NCI-H510A treated with DMSO at 0.1 percent for 48 hours (cell line): ENCODE measurements at regions not wholly inside any gene's neighbourhood (a gene's known extent, or its start where the extent isn't known, plus 50 kb on each side); places are given as distances from the start of the nearest gene placed in this dataset.
"Not testable (repeated sequence)": the region's sequence is repeated elsewhere in the genome, so short reads cannot be mapped to it uniquely, and the experiment has no call there.

Source experiments
- DNase-seq: peaks from one replicate; lab custom pipeline; 2025; lab: John Stamatoyannopoulos, UW

DNA sequence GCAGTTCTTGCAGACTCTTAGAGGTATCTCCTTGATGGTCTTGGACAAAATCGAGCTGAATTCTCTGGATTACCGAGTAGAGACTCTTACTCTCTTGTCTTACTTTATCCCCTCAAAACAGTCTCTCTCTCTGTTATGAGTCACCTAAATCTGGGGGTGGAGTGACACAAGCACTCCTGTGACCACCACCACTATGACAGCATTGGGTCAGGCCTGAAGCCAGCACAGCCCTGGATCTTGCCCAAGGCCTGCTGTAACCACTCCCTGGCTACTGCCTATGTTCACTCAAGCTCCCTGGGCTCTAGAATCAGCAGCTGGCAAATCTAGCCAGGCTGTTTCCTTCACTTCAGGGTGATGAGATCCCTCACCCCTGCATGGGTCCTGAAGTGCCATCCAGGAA lies 662.5 kb downstream of the LUZP2 start:
- no peak for DNase-seq

- DNase-seq = no peak
These were observed 666.6 kb downstream of the LUZP2 start for GRCh38 chr11:25163421-25163820.

GRCh38 chr11:25180187-25180586 lies 683.3 kb downstream of the LUZP2 start:
- DNase-seq = no peak

DNA sequence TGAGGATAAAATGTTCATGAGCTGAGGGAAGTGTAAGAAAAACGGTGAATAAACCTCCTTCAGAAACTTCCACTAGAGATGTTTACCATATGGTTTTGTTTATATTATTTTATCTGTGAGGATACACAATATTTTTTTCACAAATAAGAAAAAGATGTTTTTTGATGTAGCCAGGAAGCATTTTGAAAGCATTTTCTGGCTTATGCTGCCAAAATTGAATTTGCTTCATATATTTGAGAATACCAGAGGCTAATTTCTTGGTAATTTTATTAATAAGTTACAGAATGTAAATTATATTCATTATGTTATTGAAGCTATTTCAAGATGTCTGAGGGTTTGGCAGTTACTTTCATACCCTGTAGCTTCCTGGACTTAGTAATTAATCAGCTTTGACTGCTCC lies 686.6 kb downstream of the LUZP2 start:
- no peak for DNase-seq

DNA sequence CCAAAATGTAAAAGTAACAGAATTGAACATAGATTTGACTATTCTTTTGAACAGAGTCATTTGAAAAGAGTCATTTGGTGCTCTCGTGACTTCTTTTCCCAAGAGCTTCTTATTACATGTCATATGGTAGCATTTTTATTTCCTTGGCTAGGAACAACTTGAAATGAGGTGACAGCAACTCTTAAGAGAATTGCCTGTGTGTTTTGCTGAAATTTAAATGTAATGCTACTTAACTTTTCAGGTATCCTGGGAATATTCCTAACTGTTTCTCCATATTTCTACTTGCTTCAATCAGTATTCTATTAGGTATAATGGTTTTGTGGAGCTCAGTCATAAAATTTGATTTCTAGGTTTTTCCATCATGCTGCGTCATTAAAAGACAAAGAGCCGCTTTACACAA lies 700.7 kb downstream of the LUZP2 start:
- no peak for DNase-seq

GRCh38 chr11:25198704-25199103 lies 701.9 kb downstream of the LUZP2 start:
- DNase-seq = no peak

- no peak for DNase-seq
These were observed 704.1 kb downstream of the LUZP2 start for GRCh38 chr11:25200925-25201324.

GRCh38 chr11:25206762-25207161 lies 709.9 kb downstream of the LUZP2 start:
- DNase-seq = no peak

GRCh38 chr11:25211635-25212254 lies 714.9 kb downstream of the LUZP2 start:
- DNase-seq = no peak

DNA sequence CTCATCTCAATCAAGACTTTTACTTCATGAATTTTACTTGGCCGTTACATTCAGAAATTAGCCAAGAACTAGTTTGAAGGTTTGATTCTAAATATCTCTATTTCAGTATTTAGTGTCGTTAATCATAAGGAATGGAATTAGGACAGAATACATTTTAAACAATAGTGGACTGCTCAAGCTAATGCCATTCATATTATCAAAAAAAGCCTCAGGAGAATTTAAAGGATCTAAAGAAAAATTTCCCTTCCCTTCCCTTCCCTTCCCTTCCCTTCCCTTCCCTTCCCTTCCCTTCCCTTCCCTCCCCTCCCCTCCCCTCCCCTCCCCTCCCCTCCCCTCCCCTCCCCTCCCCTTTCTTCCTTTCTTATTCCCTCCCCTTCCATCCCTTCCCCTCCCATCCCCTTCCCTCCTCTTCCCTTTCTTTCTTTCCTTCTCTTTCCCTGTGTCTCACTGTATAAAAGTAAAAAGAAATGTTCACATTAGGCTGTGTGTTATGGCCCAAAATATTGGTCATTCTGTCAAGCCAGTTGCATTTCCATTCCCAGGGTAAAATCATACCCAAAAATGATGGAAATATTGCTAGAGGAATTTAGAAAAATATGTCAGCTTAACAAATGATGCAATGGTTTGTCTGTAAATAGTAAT lies 717.8 kb downstream of the LUZP2 start:
- no peak for DNase-seq

GRCh38 chr11:25218036-25218435 lies 721.2 kb downstream of the LUZP2 start:
- DNase-seq = no peak

- no peak for DNase-seq
These were observed 728.2 kb downstream of the LUZP2 start for GRCh38 chr11:25225078-25225477.

DNA sequence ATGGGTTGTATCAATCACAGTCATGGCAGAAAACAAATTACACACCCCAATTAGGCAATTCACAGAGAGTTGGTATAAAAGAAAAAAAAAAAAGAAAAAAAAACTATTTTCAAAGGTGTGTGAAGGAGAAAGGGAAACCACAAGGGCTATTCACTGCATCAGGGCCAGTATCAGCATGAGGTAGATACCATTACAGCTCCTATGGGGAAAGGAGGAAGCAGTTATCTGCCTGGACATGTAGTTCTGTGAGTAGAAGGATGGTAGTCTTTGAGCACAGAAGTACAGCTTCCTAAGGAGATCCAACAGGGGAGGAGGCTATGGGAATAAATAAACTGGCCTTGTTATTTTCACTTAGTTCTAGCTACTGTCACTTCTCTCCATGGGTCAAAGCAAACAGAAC lies 746.1 kb downstream of the LUZP2 start:
- no peak for DNase-seq

DNA sequence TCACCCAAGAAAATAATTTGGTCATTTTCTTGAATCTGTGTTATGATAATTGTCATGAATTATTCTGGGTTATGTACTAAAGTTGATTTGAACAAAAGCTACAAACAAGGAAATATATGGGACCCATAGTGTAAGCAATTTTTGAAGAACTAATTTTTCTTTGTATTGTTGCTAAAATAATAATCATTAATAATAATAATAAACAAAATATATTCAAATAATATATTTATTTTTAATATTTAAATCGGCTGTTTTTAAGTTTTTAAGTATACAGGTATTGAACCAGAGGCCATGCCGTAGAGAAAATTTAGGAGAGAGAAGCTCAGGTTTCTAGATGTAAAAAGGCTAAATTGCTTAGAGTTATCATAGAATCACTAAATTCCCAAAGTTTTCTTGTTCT lies 747.3 kb downstream of the LUZP2 start:
- DNase-seq = no peak

- no peak for DNase-seq
These were observed 750.5 kb downstream of the LUZP2 start for GRCh38 chr11:25247336-25247735.

DNA sequence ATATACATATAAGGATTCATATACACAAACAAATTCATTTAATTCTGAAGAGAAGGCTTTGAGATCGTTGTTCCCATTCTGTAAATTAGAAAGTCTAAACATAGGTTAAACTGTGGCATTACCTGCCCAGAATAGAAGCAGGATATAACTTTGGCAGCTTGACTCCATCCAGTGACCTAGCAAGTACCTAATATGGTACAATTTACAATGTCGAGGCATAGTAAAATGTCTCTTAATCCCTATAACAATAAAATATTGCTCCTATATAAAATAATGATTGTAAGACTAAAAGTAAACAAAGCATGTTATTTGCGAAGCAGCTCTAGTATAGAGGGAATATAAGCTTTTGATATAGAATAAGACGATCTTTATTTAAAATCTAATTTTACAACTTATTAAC lies 756.0 kb downstream of the LUZP2 start:
- DNase-seq = no peak

DNA sequence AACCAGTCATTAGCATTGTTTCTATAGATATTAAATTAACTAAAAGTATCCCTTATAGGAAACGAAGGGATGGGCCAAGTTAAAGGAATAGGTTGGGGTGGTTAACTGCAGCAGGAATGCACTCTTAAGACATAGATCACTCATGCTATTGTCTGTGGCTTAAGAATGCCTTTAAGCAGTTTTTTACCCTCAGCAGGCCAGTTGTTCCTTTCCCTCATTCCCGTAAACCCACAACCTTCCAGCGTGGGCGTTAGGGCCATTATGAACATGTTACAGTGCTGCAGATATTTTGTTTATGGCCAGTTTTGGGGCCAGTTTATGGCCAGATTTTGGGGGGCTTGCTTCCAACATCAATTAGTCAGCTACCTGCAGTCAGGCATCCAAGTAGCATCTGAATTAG lies 767.0 kb downstream of the LUZP2 start:
- not testable (repeated sequence) for DNase-seq

- no peak for DNase-seq
These were observed 774.4 kb downstream of the LUZP2 start for GRCh38 chr11:25271301-25271700.

DNA sequence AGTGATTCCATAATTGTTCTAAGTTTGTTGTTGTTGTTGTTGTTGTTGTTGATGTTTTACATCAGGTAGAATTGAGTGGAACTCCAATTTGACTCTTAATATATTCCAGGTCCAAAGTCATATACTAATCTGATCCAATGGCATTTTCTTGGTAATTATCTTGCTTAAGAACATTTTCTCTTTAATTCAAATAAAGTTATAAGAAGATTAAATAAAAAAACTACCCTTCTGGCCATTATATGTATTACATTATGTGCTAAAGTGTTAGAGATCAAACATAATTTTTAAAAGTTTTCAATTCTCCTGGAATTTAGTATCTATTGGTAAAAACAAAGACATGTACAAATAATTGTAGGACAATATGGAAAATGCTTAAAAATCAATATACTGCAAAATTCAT lies 775.4 kb downstream of the LUZP2 start:
- no peak for DNase-seq

DNA sequence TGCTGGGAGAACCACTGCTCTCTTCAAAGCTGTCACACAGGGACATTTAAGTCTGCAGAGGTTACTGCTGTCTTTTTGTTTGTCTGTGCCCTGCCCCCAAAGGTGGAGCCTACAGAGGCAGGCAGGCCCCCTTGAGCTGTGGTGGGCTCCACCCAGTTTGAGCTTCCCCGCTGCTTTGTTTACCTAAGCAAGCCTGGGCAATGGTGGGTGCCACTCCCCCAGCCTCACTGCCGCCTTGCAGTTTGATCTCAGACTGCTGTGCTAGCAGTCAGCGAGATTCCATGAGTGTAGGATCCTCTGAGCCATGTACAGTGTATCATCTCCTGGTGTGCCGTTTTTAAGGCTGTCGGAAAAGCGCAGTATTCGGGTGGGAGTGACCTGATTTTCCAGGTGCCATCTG lies 784.0 kb downstream of the LUZP2 start:
- DNase-seq = not testable (repeated sequence)

DNA sequence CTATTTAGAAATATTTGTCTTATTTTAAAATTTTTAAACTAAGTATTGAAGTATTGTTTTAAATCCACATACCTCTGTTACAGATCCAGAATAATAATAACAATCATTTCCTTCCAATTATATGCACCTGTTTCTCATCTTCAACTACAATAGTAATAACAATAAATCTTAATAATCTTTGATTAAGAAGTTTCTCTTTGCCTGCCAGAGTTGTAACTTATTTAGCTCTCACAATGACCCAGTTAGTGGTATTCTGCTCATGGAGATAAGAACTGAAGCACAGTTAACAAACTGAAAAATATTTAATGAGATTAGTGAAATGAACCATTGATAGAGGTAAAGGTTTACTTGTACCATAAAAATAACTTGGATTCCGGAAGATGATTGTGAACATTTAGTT lies 796.3 kb downstream of the LUZP2 start:
- DNase-seq = no peak

GRCh38 chr11:25298450-25298849 lies 801.6 kb downstream of the LUZP2 start:
- DNase-seq = no peak

- no peak for DNase-seq
These were observed 813.0 kb downstream of the LUZP2 start for GRCh38 chr11:25309818-25310217.

DNA sequence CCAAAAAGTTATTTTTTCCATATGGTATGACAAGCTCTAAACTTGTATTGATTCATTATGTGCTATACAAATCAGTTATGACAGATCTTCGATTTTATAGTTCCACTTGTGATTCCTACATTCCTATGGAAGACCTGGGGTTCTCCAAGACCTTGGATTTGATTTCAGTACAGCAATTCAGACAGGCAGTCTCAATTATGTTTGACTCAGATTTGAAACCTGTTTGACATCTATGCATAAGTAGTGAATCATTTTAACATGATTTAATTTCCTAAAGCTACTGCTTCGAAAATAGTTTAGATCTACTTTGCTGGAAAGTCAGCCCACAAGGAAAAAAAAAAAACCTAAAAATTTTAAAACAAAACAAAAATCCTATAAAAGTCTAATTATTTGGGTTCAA lies 820.4 kb downstream of the LUZP2 start:
- no peak for DNase-seq
